ENCODE measurements at regions not wholly inside any gene's neighbourhood (a gene's known extent, or its start where the extent isn't known, plus 50 kb on each side); places are given as distances from the start of the nearest gene placed in this dataset.
"Not testable (repeated sequence)": the region's sequence is repeated elsewhere in the genome, so short reads cannot be mapped to it uniquely, and the experiment has no call there.

GRCh38 chr2:128670066-128670465 lies 351.4 kb upstream of the HS6ST1 start:
- Histone ChIP-seq H3K4me1 (ENCODE audit: insufficient read depth, low read length) (no peaks in the 10 kb centered on the region), H3K27ac (ENCODE audit: low read length) (no peak overlapping the region), H3K27me3 (ENCODE audit: low read length) (peaks cover 36% of the 10 kb centered on the region), H3K4me3 (ENCODE audit: low read length) (no peak overlapping the region), H3K36me3 (ENCODE audit: low read depth, low read length) (no peaks in the 10 kb centered on the region), H2AFZ (ENCODE audit: low read length) (no peak overlapping the region), H3K9me3 (ENCODE audit: low read length) (no peaks in the 10 kb centered on the region), H4K20me1 (ENCODE audit: low read length) (no peaks in the 10 kb centered on the region), H3K4me2 (ENCODE audit: low read length) (no peak overlapping the region), H3K9me2 (replicated peaks; ENCODE audit: low read length) (no peaks in the 10 kb centered on the region), H3K79me2 (ENCODE audit: low read length) (no peaks in the 10 kb centered on the region), H3K9ac (ENCODE audit: low read length) (no peak overlapping the region), H3F3A (ENCODE audit: low read length, unreplicated experiment) (no peaks in the 10 kb centered on the region)
- TF ChIP-seq CTCF (conservative IDR thresholded peaks at IDR 0.05; ENCODE audit: low read depth, low read length): no peak
- TF ChIP-seq EZH2 (IDR thresholded peaks at IDR 0.05; ENCODE audit: low read length, unreplicated experiment): no peak
- no peak for TF ChIP-seq EZH2phosphoT487 (IDR thresholded peaks at IDR 0.05; ENCODE audit: borderline replicate concordance, low read length)
- intact Hi-C loops (cut with micrococcal nuclease): no loop called here
- no peak for ATAC-seq
- CTCF ChIA-PET: no interaction called here
- POLR2A ChIA-PET (ENCODE audit: unreplicated experiment): no interaction called here
- no TSS peak for BruUV-seq (replicated peaks)
- DNase-seq: no peak

GRCh38 chr2:128671981-128672757 lies 353.5 kb upstream of the HS6ST1 start:
- H3K4me1 ChIP-seq (ENCODE audit: insufficient read depth, low read length); H3K9ac ChIP-seq (ENCODE audit: low read length); H3K9me2 ChIP-seq (replicated peaks; ENCODE audit: low read length); BruUV-seq (replicated peaks); intact Hi-C loops (cut with micrococcal nuclease); H3K36me3 ChIP-seq (ENCODE audit: low read depth, low read length); H4K20me1 ChIP-seq (ENCODE audit: low read length); H3K27ac ChIP-seq (ENCODE audit: low read length); H3K9me3 ChIP-seq (ENCODE audit: low read length); H3F3A ChIP-seq (ENCODE audit: low read length, unreplicated experiment); ATAC-seq; H3K4me2 ChIP-seq (ENCODE audit: low read length); CTCF ChIA-PET; POLR2A ChIA-PET (ENCODE audit: unreplicated experiment); H3K4me3 ChIP-seq (ENCODE audit: low read length); H3K79me2 ChIP-seq (ENCODE audit: low read length); DNase-seq; H2AFZ ChIP-seq (ENCODE audit: low read length): not testable (repeated sequence)
- H3K27me3 ChIP-seq (ENCODE audit: low read length): peaks cover 22% of the 10 kb centered on the region

DNA sequence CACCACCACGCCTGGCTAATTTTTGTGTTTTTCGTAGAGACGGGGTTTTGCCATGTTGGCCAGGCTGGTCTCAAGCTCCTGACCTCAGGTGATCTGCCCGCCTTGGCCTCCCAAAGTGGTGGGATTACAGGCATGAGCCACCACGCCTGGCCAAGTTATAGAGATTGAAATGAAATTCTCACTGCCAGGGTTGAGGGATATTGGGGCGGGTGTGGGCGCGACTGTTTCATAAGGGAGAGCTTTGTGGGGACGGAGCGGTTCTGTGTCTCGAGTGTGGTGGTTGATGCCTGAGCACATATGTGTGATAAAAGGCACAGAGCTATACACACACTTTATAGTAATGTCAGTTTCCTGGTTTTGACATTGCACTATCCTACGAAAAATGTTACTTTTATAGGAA lies 361.0 kb upstream of the HS6ST1 start:
- H3K36me3 ChIP-seq (ENCODE audit: low read depth, low read length); H3K27ac ChIP-seq (ENCODE audit: low read length); DNase-seq; H3K9me2 ChIP-seq (replicated peaks; ENCODE audit: low read length); H3K9me3 ChIP-seq (ENCODE audit: low read length); H3K4me3 ChIP-seq (ENCODE audit: low read length); H3K79me2 ChIP-seq (ENCODE audit: low read length); H3K9ac ChIP-seq (ENCODE audit: low read length); H3K4me2 ChIP-seq (ENCODE audit: low read length); H3K4me1 ChIP-seq (ENCODE audit: insufficient read depth, low read length); intact Hi-C loops (cut with micrococcal nuclease); CTCF ChIA-PET; BruUV-seq (replicated peaks); H3F3A ChIP-seq (ENCODE audit: low read length, unreplicated experiment); H2AFZ ChIP-seq (ENCODE audit: low read length); ATAC-seq; POLR2A ChIA-PET (ENCODE audit: unreplicated experiment); H4K20me1 ChIP-seq (ENCODE audit: low read length): not testable (repeated sequence)
- peaks cover 37% of the 10 kb centered on the region for H3K27me3 ChIP-seq (ENCODE audit: low read length)

DNA sequence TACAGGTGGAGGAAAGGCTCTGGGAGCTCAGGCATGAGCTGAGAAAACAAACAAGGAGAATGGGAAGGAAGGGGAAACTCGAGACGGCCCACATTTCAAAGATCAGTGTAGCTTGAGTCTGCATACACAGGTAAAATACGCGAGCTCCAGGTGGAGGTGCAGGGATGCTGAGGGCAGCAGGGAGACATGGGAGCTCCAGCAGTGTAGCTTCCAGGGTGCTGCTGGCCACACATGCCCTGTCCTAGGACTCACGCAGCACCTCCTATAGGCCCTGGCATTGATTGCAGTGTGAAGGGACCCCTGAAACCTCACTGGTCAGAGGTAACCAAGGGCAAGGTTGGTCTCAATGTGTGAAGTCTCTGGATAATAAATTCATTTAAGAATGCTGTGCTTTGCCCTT lies 362.8 kb upstream of the HS6ST1 start:
- no peak for ATAC-seq
- POLR2A ChIA-PET (ENCODE audit: unreplicated experiment): no interaction called here
- H3F3A ChIP-seq (ENCODE audit: low read length, unreplicated experiment): no peaks in the 10 kb centered on the region
- peaks cover 37% of the 10 kb centered on the region for H3K27me3 ChIP-seq (ENCODE audit: low read length)
- no peaks in the 10 kb centered on the region for H3K9me2 ChIP-seq (replicated peaks; ENCODE audit: low read length)
- no peaks in the 10 kb centered on the region for H3K36me3 ChIP-seq (ENCODE audit: low read depth, low read length)
- no peak for TF ChIP-seq CTCF (conservative IDR thresholded peaks at IDR 0.05; ENCODE audit: low read depth, low read length)
- no peak for TF ChIP-seq EZH2 (IDR thresholded peaks at IDR 0.05; ENCODE audit: low read length, unreplicated experiment)
- TF ChIP-seq EZH2phosphoT487 (IDR thresholded peaks at IDR 0.05; ENCODE audit: borderline replicate concordance, low read length): no peak
- no peak overlapping the region for H3K4me3 ChIP-seq (ENCODE audit: low read length)
- H3K9ac ChIP-seq (ENCODE audit: low read length): no peak overlapping the region
- no peaks in the 10 kb centered on the region for H4K20me1 ChIP-seq (ENCODE audit: low read length)
- no peak overlapping the region for H3K27ac ChIP-seq (ENCODE audit: low read length)
- H3K79me2 ChIP-seq (ENCODE audit: low read length): no peaks in the 10 kb centered on the region
- no peaks in the 10 kb centered on the region for H3K4me1 ChIP-seq (ENCODE audit: insufficient read depth, low read length)
- no peak for DNase-seq
- H3K9me3 ChIP-seq (ENCODE audit: low read length): no peaks in the 10 kb centered on the region
- no peak overlapping the region for H3K4me2 ChIP-seq (ENCODE audit: low read length)
- H2AFZ ChIP-seq (ENCODE audit: low read length): no peak overlapping the region
- intact Hi-C loops (cut with micrococcal nuclease): no loop called here
- CTCF ChIA-PET: no interaction called here
- no TSS peak for BruUV-seq (replicated peaks)
